A549 (cell line): ENCODE measurements at regions not wholly inside any gene's neighbourhood (a gene's known extent, or its start where the extent isn't known, plus 50 kb on each side); places are given as distances from the start of the nearest gene placed in this dataset.

Source experiments
- BCL3 ChIP-seq: fragments of >200 bp; sonication (Bioruptor Twin); formaldehyde crosslinking; IDR thresholded peaks from 3 replicates; pipeline ENCODE4 v1.6.1; 2016
- CEBPB ChIP-seq, 2 experiments: fragments of >200 bp in 1 of 2; sonication (Bioruptor Twin) in 1 of 2; formaldehyde crosslinking in 1 of 2; IDR thresholded peaks; 2 replicates each; pipeline ENCODE4 v1.6.1; 2012 to 2016
- CTCF ChIP-seq: fragments of >200 bp; sonication (Bioruptor Twin); formaldehyde crosslinking; IDR thresholded peaks from 3 replicates; pipeline ENCODE4 v1.5.1; 2016
- EP300 ChIP-seq, 2 experiments: fragments of >200 bp; sonication (Bioruptor Twin); formaldehyde crosslinking; IDR thresholded peaks; 2 replicates in 1 of 2; 3 replicates in 1 of 2; pipeline ENCODE4 v1.6.1; 2016 to 2017
- ESRRA ChIP-seq: fragments of 150-350 bp; IDR thresholded peaks from 2 replicates; pipeline ENCODE4 v1.6.1; 2014; ENCODE audit warnings: mild to moderate bottlenecking, low read length, borderline replicate concordance
- HDAC2 ChIP-seq: fragments of 200-600 bp; sonication (generic); IDR thresholded peaks from 2 replicates; pipeline ENCODE4 v1.6.1; 2016
- MAFK ChIP-seq: fragments of 450-650 bp; IDR thresholded peaks from 2 replicates; pipeline ENCODE4 v1.6.1; 2014; ENCODE audit not compliant: partially characterized antibody
- MAX ChIP-seq: IDR thresholded peaks from 2 replicates; pipeline ENCODE4 v1.6.1; 2012
- MAZ ChIP-seq: fragments of 150-350 bp; IDR thresholded peaks from 2 replicates; pipeline ENCODE4 v1.6.1; 2014; ENCODE audit warnings: antibody characterized with exemption, low read depth, low read length, borderline replicate concordance
- MYC ChIP-seq: IDR thresholded peaks from 2 replicates; pipeline ENCODE4 v1.6.1; 2012; ENCODE audit warnings: mild to moderate bottlenecking, inconsistent platforms, low read length, improper control_type of control experiment, borderline replicate concordance
- POLR2A ChIP-seq: IDR thresholded peaks from 2 replicates; pipeline ENCODE4 v1.6.1; 2012; ENCODE audit warnings: mild to moderate bottlenecking, low read length
- REST ChIP-seq: fragments of 200-600 bp; sonication (generic); IDR thresholded peaks from 2 replicates; pipeline ENCODE4 v1.6.1; 2016; ENCODE audit warnings: antibody characterized with exemption, mild to moderate bottlenecking, moderate library complexity
- ZFP36 ChIP-seq: fragments of 450-650 bp; IDR thresholded peaks from 2 replicates; pipeline ENCODE4 v1.6.1; 2014; ENCODE audit warnings: borderline replicate concordance; ENCODE audit not compliant: partially characterized antibody

- TF ChIP-seq MYC (no peak), CTCF (no peak), POLR2A (no peak), ZFP36 (no peak), HDAC2 (no peak), MAX (no peak), EP300 (IDR thresholded peaks at IDR 0.05) (no peak), MAFK (no peak), MAZ (no peak), ESRRA (no peak), BCL3 (no peak), REST (no peak), CEBPB (IDR thresholded peaks at IDR 0.05) (no peak)
These were observed 55.9 kb upstream of the BTG3 start for GRCh38 chr21:17668479-17669140.
